HPDE6-E6E7 (cell line): ENCODE measurements at regions not wholly inside any gene's neighbourhood (a gene's known extent, or its start where the extent isn't known, plus 50 kb on each side); places are given as distances from the start of the nearest gene placed in this dataset.

ENCODE experiments used
- DNase-seq: peaks from one replicate; pipeline ENCODE4 v3.0.0; 2011; ENCODE audit warnings: missing footprints; ENCODE audit errors: extremely low spot score

- DNase-seq = no peak
These were observed 248.4 kb downstream of the SAMD5 start for GRCh38 chr6:147756891-147757290.

GRCh38 chr6:147757291-147757690, 248.8 kb downstream of the SAMD5 start:
- no peak for DNase-seq

DNA sequence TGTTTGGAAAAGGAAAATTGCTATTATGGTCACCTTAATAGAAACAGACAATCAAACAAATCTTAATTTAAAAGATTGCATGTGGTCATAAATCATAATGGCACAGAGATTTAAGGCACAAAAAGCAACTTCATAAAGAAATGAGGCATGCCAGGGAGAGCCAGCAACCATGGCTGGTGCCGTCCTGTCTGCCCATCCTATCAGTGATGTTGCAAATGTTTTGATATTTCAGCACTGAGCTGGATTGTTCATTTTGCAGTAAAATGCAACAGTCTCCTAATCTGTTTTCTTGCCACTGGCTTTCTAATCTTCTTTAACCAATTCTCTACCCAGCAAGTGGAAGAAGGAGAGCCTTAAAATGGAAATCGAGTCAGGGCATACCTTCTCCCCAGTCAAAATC, 249.8 kb downstream of the SAMD5 start:
- no peak for DNase-seq

- no peak for DNase-seq
These were observed 250.6 kb downstream of the SAMD5 start for GRCh38 chr6:147759093-147759492.

GRCh38 chr6:147759536-147759935, 251.0 kb downstream of the SAMD5 start:
- DNase-seq = no peak

- no peak for DNase-seq
These were observed 257.1 kb downstream of the SAMD5 start for GRCh38 chr6:147765541-147765940.

GRCh38 chr6:147768969-147769368, 260.5 kb downstream of the SAMD5 start:
- DNase-seq = no peak

GRCh38 chr6:147769496-147770087, 261.1 kb downstream of the SAMD5 start:
- no peak for DNase-seq

DNA sequence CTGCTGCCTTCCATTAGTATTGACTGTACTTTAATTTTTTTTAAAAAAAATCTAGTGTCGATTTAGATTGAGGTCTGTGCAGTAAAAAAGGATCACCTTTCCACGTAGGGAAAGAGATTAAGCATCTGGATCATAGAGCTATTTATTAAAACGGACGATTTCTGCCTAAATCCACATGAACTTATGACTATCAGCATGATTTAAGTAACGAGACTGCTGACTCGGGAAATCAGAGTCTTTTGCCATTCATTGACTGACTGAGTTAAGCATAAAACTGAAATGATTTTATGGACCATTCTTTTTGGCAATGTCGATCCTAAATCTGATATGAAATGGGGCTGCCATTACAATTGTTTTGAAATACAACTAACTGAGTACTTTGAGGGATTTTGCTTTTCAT, 261.7 kb downstream of the SAMD5 start:
- DNase-seq = no peak

DNA sequence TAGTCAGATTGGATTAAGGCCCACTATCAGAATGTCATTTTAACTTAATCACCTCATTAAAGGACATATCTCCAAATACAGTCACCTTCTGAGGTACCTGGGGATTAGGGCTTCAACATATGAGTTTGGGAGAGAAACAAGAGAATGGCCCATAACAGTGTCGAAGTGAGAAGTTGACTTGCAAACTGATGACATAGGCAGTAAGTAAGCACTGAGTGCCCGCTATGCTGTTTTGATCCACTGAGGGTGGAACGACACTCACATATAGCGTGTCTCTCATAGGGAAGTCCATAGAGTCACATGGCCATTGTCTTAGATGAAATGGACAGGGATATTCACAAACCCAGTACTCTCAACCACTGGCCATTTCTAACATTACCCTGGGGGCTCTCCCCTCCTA, 264.2 kb downstream of the SAMD5 start:
- no peak for DNase-seq

GRCh38 chr6:147774856-147775255, 266.4 kb downstream of the SAMD5 start:
- no peak for DNase-seq

DNA sequence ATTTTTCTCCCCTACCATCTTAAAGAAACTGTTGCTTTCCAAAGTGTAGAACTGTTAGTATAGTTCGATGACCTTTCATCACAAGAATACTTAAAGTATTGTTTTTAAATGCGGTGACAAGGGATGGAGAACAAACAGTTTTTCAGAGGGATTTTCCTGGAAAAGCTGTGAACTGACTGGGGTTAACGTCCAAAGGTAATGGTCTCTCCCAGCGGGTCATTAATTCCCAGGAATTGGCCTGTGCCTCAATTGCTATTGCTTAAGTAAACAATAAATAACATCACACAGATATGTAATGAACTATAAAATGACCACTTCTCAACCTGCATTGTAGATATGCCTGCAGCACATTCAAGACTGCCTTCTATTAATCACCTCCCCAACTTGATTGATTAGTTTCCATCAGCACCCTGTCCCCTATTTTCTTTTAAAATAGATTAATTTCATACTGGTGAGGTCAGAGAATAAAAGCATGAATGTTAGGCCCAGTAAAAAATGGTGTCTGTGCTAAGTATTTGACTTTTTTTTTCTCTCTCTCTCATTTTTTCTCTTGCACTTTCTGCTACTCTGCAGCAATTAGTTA, 268.2 kb downstream of the SAMD5 start:
- no peak for DNase-seq

DNA sequence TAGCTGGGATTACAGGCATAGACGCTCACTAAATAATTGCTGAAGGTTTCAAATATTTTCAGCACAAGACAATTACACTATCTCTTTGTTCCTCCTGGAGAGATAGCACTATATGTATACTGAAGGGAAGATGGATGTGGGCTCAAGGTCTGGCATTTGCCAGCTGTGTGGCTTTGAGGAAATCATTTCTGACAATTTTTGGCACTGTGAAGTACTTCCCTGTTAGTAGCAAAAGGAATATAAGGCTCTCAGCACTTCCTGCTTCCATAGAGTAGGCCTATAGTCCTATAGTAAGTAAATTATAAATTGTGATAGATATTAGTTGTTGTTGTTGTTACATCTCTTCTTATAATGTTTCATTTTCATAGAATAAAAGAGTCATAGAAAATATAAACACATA, 271.1 kb downstream of the SAMD5 start:
- DNase-seq = no peak

DNA sequence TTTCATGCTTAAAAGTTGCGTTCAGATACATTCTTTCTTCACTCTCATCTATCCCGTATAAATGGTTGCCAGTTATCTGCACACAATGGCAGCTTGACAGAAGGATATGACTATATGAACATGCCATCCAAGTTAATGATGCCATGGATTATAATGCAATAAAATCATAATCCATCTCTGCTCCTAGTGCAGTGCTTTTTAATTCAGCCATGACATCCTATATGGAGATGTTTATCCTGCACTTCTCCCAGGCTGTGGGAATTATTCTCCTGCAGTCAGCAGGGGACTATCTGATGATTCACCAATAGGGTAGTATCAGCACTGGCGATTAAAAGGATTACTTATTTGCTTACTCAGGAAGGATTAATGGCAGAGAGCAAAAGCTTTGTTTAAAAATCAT, 273.8 kb downstream of the SAMD5 start:
- DNase-seq = no peak

DNA sequence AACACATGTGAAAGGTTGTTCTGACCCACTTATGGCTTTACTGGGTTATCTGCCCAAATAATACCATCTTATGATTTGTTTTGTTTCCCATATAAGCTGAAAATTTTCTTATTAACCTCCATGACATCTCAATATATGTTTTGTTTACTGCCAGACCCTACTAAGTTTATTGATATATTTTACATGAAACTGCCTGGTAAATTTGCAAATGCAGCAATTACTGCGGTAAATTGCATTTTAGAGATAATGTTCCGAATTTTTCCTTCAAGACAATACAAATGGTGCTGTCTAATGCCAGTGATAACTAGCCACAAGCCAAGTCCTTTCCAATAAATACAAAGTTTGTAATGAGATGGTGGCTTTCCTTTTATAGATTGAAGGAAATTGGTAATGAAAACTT, 275.9 kb downstream of the SAMD5 start:
- DNase-seq = no peak

DNA sequence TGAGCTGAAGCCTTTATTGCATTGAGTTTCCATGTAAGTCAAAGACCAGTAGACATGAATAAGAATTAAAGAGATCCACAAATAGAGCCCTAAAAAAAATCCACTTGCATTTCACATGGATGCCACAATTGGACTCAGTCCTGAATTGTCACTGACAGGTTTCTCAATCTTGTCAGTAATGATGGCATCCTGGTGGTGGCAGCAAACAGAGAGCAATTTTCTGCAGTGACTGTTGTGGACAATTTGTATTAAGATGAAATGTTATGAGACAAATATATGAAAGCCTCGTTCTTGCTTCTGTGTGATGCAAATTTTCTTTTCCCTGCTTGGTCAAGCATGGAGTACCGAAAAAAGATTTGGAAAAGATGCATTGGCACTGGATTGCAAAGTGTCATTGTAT, 278.9 kb downstream of the SAMD5 start:
- DNase-seq = no peak

GRCh38 chr6:147789430-147789947, 281.0 kb downstream of the SAMD5 start:
- DNase-seq = no peak

- no peak for DNase-seq
These were observed 285.6 kb downstream of the SAMD5 start for GRCh38 chr6:147793871-147794643.

GRCh38 chr6:147802459-147802858, 294.0 kb downstream of the SAMD5 start:
- DNase-seq = no peak

DNA sequence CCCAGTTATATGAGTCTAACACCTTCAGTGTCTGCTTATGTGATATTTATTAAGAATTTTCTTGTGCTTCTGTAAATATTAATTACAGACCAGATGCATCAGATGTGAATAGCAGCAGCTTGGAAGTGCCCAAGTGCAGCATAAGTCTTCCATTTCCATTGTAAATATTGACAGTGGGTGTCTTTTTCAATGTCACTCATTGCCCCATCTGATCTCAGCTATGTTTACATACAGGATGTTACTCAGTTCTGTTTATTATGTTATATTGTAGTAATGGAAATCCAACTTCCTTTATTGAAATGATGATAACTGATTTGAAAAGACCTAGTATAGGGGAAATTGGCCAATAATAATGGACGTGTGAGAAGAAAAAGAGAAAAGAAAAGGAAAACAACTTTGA, 296.7 kb downstream of the SAMD5 start:
- no peak for DNase-seq

GRCh38 chr6:147806697-147807096, 298.2 kb downstream of the SAMD5 start:
- DNase-seq = no peak

GRCh38 chr6:147808640-147809039, 300.1 kb downstream of the SAMD5 start:
- no peak for DNase-seq
